Muscle of leg (tissue), 3 donors: ENCODE measurements at regions not wholly inside any gene's neighbourhood (a gene's known extent, or its start where the extent isn't known, plus 50 kb on each side); places are given as distances from the start of the nearest gene placed in this dataset.
"Not testable (repeated sequence)": the region's sequence is repeated elsewhere in the genome, so short reads cannot be mapped to it uniquely, and the experiment has no call there.

ENCODE experiments used
- DNase-seq: peaks from one replicate; pipeline ENCODE4 v3.0.0; 2013
- H3K27ac ChIP-seq: one replicate; pipeline ENCODE4 v1.5.1; 2013; ENCODE audit warnings: mild to moderate bottlenecking, low read length, control low read depth
- H3K27me3 ChIP-seq: one replicate; pipeline ENCODE4 v1.6.1; 2013; ENCODE audit warnings: low read length; ENCODE audit not compliant: control insufficient read depth, insufficient read depth
- H3K36me3 ChIP-seq: one replicate; pipeline ENCODE4 v1.6.1; 2013; ENCODE audit warnings: low read length; ENCODE audit not compliant: control insufficient read depth, insufficient read depth
- H3K4me1 ChIP-seq: one replicate; pipeline ENCODE4 v1.6.1; 2013; ENCODE audit warnings: low read length; ENCODE audit not compliant: control insufficient read depth, insufficient read depth
- H3K4me3 ChIP-seq: one replicate; pipeline ENCODE4 v1.5.1; 2013; ENCODE audit warnings: low read length, control low read depth
- H3K9me3 ChIP-seq: replicated peaks from 2 replicates; pipeline ENCODE4 v1.6.1; 2013; ENCODE audit warnings: low read depth, low read length; ENCODE audit not compliant: control insufficient read depth
- WGBS: methylation state at CpG from one replicate; pipeline ENCODE4 v1.1.5; 2013; ENCODE audit warnings: missing lambda C conversion rate; ENCODE audit not compliant: insufficient coverage; 5-methylcytosine and 5-hydroxymethylcytosine counted together

DNA sequence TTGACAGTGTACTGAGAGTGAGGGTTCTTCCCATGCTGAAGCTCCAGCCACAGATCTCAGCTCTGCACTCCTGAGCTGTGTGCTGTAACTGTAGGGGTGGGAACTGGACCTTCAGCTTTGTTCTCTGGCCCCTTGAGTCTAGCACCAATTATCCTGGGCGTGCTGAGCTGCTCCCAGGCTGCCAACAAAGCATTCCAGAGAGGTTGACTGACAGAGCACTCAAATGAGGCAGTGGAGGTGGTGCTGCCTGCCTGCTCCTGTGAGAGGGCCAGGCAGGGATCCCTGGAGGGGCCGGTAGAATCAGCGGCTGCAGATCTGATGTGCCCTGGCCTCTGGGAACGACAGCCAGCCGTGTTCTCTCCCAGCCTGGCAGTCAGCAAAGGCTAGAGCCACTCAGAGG, 375.7 kb upstream of the AADAT start:
- WGBS: 47% methylated on average over 5 of the region's 5 CpGs
- Histone ChIP-seq H3K4me1 (no peaks in the 10 kb centered on the region), H3K27me3 (no peaks in the 10 kb centered on the region), H3K27ac (no peak overlapping the region), H3K9me3 (peaks cover 3% of the 10 kb centered on the region), H3K4me3 (no peak overlapping the region), H3K36me3 (no peaks in the 10 kb centered on the region)
- no peak for DNase-seq

DNA sequence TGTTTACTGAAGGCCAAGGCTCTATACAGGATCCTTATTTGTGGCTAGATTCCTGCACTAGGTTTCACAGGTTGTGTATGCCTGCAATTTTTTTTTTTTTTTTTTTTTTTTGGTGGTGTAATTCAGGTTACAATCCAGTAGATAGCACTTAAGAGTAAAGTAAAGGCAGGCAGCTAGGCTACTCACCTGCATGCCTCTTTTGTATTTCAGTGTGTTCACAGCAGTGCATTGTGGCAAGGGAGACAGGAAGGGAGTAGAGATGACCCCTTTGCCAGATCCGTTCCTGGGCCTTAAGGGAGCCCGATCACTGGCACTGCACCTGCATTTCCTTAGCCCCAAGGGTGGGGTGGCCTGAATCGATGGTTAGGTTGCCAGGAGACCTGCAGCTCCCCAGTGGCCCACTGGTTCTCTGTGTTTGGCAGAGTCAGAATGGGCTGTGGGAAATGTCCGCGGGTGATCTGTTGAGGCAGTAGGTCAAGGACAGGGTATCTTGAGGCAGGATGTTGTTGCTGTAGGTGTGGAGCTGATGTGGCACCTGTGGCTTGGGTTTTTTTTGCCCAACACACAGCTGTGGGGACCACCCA, 374.9 kb upstream of the AADAT start:
- no peaks in the 10 kb centered on the region for H3K4me1 ChIP-seq
- DNase-seq: no peak
- H3K4me3 ChIP-seq: no peak overlapping the region
- 100% methylated on average over 5 of the region's 5 CpGs for WGBS
- peaks cover 3% of the 10 kb centered on the region for H3K9me3 ChIP-seq
- no peak overlapping the region for H3K27ac ChIP-seq
- no peaks in the 10 kb centered on the region for H3K27me3 ChIP-seq
- H3K36me3 ChIP-seq: no peaks in the 10 kb centered on the region

DNA sequence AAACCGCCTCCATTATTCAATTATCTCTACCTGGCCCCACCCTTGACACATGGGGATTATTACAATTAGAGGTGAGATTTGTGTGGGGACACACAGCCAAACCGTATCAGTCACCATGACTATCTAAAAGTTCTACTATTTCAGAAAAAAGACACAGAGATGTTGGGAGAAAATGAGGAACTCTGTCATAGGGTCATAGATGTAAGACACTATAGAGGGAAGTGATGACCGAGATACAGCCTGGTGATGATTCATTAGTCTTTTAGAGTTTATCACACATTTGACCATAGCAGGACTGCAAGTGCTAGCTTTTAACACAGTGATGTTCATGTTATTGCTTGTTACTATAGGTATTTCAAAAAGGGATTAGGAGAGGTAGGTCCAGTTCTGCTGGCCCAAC, 357.0 kb upstream of the AADAT start:
- Histone ChIP-seq H3K36me3 (no peaks in the 10 kb centered on the region), H3K27ac (no peak overlapping the region), H3K27me3 (no peaks in the 10 kb centered on the region), H3K4me1 (no peaks in the 10 kb centered on the region), H3K4me3 (no peak overlapping the region), H3K9me3 (peaks cover 3% of the 10 kb centered on the region)
- no CpG with 5 or more reads among the region's 3 CpGs for WGBS
- DNase-seq: no peak

DNA sequence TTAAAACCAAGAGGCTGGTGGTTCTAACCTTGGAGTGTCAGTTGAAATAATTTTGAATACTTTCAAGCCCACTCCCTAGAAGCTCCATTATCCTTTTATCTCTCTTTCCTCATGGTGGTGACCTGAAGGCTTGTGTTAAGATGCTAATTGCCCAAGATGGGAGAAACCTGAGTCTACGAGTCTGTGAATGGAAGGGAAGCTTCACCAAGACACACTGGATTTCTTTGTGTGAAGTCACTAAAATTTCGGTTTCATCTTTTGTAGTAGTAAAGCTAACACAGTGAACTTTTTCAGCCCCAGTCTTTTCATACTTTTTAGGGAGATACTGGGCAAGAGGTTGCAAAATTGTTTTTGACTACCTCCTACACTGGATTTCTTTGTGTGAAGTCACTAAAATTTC, 351.4 kb upstream of the AADAT start:
- H3K9me3 ChIP-seq, H3K27me3 ChIP-seq, H3K36me3 ChIP-seq, H3K4me1 ChIP-seq, DNase-seq, H3K4me3 ChIP-seq, H3K27ac ChIP-seq: not testable (repeated sequence)
- no CpG with 5 or more reads among the region's 2 CpGs for WGBS

DNA sequence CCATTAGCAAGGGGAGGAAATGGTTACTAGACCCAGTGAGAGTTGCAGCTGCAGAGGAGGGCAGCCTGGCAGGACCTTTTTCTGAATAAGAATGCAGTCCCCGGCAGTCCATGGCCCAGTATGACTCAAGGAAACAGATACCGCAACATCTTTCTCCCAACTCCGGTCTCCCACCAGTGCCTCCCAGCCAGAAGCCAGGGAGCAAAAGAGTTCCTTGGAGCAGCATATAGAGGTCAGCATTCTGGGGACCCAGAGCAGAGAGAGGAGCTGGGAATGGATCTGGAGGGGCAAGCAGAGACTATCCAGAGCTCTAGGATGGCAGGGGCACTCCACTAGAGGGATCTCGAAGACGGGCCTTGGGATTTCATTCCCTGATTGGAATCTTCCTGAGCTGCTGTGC, 339.2 kb upstream of the AADAT start:
- WGBS: 14% methylated on average over 1 of the region's 5 CpGs

DNA sequence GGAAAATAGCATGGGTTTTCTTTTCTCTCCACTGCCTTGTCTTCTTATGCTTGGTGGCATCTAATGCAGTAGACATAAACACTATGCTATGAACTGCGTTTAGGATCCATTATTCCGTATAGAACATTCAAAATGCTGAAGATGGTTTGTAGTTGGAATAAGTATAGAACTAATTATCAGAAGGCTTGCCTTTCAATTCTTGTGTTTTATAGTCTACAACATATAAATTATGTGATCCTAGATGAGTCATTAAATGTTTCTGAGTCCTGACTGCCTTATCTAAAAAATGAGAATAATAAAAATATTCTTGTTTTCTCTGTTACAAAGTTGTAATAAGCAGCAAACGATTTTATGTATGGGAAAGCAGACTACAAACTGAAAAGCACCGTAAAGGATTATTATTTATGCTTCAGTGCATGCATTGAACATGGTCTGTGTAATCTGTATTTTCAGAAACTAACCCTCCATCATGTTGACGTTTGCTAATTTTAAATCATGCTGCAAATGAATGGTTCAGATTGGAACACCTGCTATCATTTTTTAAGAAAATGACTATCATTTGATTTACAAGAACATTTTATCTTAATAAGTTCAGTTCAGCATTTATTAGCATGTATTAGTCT, 335.9 kb upstream of the AADAT start:
- H3K27ac ChIP-seq: no peak overlapping the region
- H3K27me3 ChIP-seq: no peaks in the 10 kb centered on the region
- no peaks in the 10 kb centered on the region for H3K4me1 ChIP-seq
- H3K36me3 ChIP-seq: no peaks in the 10 kb centered on the region
- DNase-seq: no peak
- no peak overlapping the region for H3K4me3 ChIP-seq
- whole genome bisulfite sequencing: no CpG with 5 or more reads among the region's 5 CpGs
- no peaks in the 10 kb centered on the region for H3K9me3 ChIP-seq

More for the DNA sequence above, 339.2 kb upstream of the AADAT start:
- no peaks in the 10 kb centered on the region for H3K9me3 ChIP-seq
- H3K36me3 ChIP-seq: no peaks in the 10 kb centered on the region
- no peak for DNase-seq
- no peak overlapping the region for H3K27ac ChIP-seq
- H3K4me3 ChIP-seq: no peak overlapping the region
- H3K27me3 ChIP-seq: no peaks in the 10 kb centered on the region
- H3K4me1 ChIP-seq: no peaks in the 10 kb centered on the region

DNA sequence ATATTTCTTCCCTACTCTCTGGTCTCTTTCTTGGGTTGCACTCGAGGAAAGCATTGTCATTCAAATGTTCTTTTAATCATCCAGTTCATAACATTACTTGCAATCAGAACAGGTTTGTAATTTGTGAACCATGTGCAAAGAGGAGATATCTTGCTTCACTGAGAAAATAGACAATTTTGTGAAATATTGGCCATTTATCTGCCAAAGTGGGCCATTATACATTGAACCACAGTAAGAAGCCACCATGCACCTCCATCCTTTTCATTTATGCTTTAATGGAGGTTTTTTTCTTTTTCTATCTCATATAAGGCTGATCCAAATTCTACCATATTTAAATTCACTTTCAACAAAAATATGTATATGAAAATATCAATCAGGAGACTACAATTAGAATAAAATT, 335.3 kb upstream of the AADAT start:
- Histone ChIP-seq H3K9me3 (peaks cover 4% of the 10 kb centered on the region), H3K4me3 (no peak overlapping the region), H3K27me3 (no peaks in the 10 kb centered on the region), H3K36me3 (no peaks in the 10 kb centered on the region), H3K4me1 (no peaks in the 10 kb centered on the region), H3K27ac (no peak overlapping the region)
- no CpG with 5 or more reads among the region's 1 CpG for WGBS
- DNase-seq: no peak

DNA sequence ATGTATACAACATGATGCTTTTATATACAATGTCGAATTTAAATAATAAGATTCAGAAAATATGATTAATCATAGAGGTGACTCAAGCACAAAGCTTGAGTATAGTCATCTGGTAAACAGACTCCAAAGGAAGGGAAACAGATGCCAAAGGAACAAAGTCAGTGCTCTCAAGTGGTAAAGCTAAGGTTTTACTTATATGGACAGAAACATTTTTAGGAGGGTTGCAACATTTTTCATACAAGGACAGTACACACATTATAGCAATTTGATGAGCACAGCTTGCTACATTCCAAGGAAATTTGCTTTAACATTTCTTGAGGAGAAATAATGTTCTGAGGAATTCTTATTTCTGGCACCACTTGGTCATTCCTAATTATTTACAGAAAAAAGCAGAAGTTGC, 333.4 kb upstream of the AADAT start:
- peaks cover 7% of the 10 kb centered on the region for H3K9me3 ChIP-seq
- no peak overlapping the region for H3K27ac ChIP-seq
- H3K27me3 ChIP-seq: no peaks in the 10 kb centered on the region
- no peak overlapping the region for H3K4me3 ChIP-seq
- no peaks in the 10 kb centered on the region for H3K4me1 ChIP-seq
- H3K36me3 ChIP-seq: no peaks in the 10 kb centered on the region
- no peak for DNase-seq
- WGBS: no CpG with 5 or more reads among the region's 1 CpG

DNA sequence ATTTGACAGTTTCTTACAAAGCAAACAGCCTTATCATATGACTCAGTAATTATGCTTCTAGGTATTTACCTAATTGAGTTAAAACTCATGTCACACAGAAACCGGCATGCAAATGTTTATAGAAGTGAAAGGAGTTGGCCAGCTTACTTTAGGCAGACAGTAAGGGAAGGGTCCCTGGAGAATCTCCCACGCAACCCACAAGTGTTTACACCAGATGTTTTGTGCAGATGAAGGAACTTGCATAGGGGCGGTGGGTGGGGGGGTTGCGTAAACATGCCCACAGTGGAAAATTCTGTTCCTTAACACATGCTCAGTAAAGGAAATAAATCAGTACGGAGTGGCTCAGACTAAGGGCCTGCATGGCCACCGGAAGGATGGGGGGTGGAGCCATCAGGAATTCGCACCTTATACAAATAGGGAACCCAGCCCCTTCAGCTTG, 330.5 kb upstream of the AADAT start:
- no peak for DNase-seq
- no peaks in the 10 kb centered on the region for H3K4me1 ChIP-seq
- 100% methylated on average over 1 of the region's 7 CpGs for WGBS
- H3K9me3 ChIP-seq: peaks cover 7% of the 10 kb centered on the region
- H3K4me3 ChIP-seq: no peak overlapping the region
- H3K36me3 ChIP-seq: no peaks in the 10 kb centered on the region
- no peak overlapping the region for H3K27ac ChIP-seq
- H3K27me3 ChIP-seq: no peaks in the 10 kb centered on the region

DNA sequence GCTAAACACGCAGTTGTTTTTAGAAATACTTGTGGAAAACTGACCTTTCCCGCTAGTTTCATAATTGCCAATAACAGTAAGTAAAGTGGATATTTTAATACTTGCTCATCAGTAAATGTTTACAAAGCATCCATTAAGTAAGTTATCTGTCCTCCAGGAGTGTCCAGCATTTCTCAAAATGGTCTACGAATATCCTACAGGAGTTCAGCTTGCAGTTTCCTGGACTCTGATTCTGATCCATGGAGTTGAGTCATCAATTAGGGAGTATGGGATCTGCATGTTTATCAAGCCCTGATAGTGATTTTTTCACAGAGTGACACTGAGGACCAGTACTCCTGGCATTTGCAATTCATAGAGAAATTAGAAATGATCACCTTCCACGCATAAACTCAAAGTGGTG, 325.2 kb upstream of the AADAT start:
- DNase-seq: no peak
- WGBS: no CpG with 5 or more reads among the region's 4 CpGs
- Histone ChIP-seq H3K27me3 (no peaks in the 10 kb centered on the region), H3K4me3 (no peak overlapping the region), H3K36me3 (no peaks in the 10 kb centered on the region), H3K9me3 (peaks cover 3% of the 10 kb centered on the region), H3K4me1 (no peaks in the 10 kb centered on the region), H3K27ac (no peak overlapping the region)

DNA sequence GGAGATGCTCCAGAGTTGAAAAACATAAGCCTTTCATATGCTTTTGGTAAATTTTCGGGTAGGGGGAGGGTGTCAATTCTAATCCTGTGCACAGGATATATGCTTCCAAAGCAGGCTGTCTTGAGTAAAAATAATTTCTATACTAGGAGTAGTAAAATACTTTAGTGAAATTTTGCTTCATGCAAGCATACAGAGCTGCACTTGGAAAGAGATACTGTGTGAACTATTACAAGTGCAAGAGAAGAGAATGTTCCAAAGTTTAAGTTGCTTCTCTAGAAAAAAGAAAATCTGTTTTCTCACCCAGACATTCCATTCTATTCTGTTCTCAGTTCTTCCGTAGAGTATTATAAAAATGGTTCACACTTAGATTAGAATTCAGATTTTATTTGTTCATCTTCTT, 324.6 kb upstream of the AADAT start:
- Histone ChIP-seq H3K4me3 (no peak overlapping the region), H3K9me3 (peaks cover 3% of the 10 kb centered on the region), H3K36me3 (no peaks in the 10 kb centered on the region), H3K27ac (no peak overlapping the region), H3K27me3 (no peaks in the 10 kb centered on the region), H3K4me1 (no peaks in the 10 kb centered on the region)
- no peak for DNase-seq
- WGBS: no CpG with 5 or more reads among the region's 2 CpGs
